CD1c-positive myeloid dendritic cell (primary cell): ENCODE measurements at regions not wholly inside any gene's neighbourhood (a gene's known extent, or its start where the extent isn't known, plus 50 kb on each side); places are given as distances from the start of the nearest gene placed in this dataset.
"Not testable (repeated sequence)": the region's sequence is repeated elsewhere in the genome, so short reads cannot be mapped to it uniquely, and the experiment has no call there.

Source experiments
- DNase-seq: peaks from one replicate; pipeline ENCODE4 v3.0.0-alpha.2; 2016; ENCODE audit errors: extremely low spot score

- DNase-seq: no peak
These were observed 90.1 kb upstream of the LYSMD4 start for GRCh38 chr15:99823346-99823745.

- DNase-seq: no peak
These were observed 86.9 kb upstream of the LYSMD4 start for GRCh38 chr15:99819981-99820718.

- DNase-seq: no peak
These were observed 85.6 kb upstream of the LYSMD4 start for GRCh38 chr15:99818872-99819271.

- not testable (repeated sequence) for DNase-seq
These were observed 83.6 kb upstream of the LYSMD4 start for GRCh38 chr15:99816862-99817261.

GRCh38 chr15:99810663-99811062 is 77.4 kb upstream of the LYSMD4 start:
- not testable (repeated sequence) for DNase-seq

GRCh38 chr15:99799854-99800250 is 66.6 kb upstream of the LYSMD4 start:
- not testable (repeated sequence) for DNase-seq

GRCh38 chr15:99799182-99799853 is 66.1 kb upstream of the LYSMD4 start:
- DNase-seq: not testable (repeated sequence)

- DNase-seq: not testable (repeated sequence)
These were observed 64.0 kb upstream of the LYSMD4 start for GRCh38 chr15:99796940-99797870.

- not testable (repeated sequence) for DNase-seq
These were observed 58.9 kb upstream of the LYSMD4 start for GRCh38 chr15:99791881-99792807.

- not testable (repeated sequence) for DNase-seq
These were observed 57.5 kb upstream of the LYSMD4 start for GRCh38 chr15:99790751-99791150.

- no peak for DNase-seq
These were observed 54.9 kb upstream of the LYSMD4 start for GRCh38 chr15:99788156-99788555.

- not testable (repeated sequence) for DNase-seq
These were observed 51.6 kb upstream of the LYSMD4 start for GRCh38 chr15:99784800-99785199.

GRCh38 chr15:99783918-99784619 is 50.8 kb upstream of the LYSMD4 start:
- DNase-seq: not testable (repeated sequence)
